Naive thymus-derived CD8-positive, alpha-beta T cell (primary cell): ENCODE measurements at regions not wholly inside any gene's neighbourhood (a gene's known extent, or its start where the extent isn't known, plus 50 kb on each side); places are given as distances from the start of the nearest gene placed in this dataset.

Experiments
- ATAC-seq, 2 donors: fragments of 150-1000 bp; cut with Tn5 transposase in 1 of 2; sonication (Bioruptor Pico), chemical (Tn5 transposase) in 1 of 2; 1 replicate in 1 of 2; 2 replicates in 1 of 2; pipeline ENCODE4 v1.10.0; 2021; ENCODE audit warnings: mild to moderate bottlenecking in 2 of 2, moderate library complexity in 2 of 2
- POLR2A ChIA-PET: fragments of 350-600 bp; sonication (Branson Sonifier 250); formaldehyde crosslinking; loops from one replicate; lab custom pipeline; 2021; ENCODE audit warnings: antibody characterized with exemption; lab: Charles Lee
- DNase-seq, 10 donors: peaks; one replicate each; pipeline versions ENCODE4 v3.0.0 to v3.0.0-alpha.2; 2020 to 2022
- H3K27ac Mint-ChIP-seq, 10 donors: one replicate each; pipeline ENCODE4 v1.8.0; 2020 to 2022; ENCODE audit warnings: mild to moderate bottlenecking in 10 of 10, mixed read lengths in 10 of 10, moderate library complexity in 4 of 10, inconsistent platforms in 1 of 10
- H3K27me3 Mint-ChIP-seq, 5 donors: one replicate each; pipeline ENCODE4 v1.8.0; 2021 to 2022; ENCODE audit warnings: mixed read lengths in 5 of 5
- H3K36me3 Mint-ChIP-seq, 3 donors: one replicate each; pipeline ENCODE4 v1.8.0; 2020 to 2022; ENCODE audit warnings: mixed read lengths in 3 of 3, mild to moderate bottlenecking in 2 of 3, inconsistent platforms in 1 of 3
- H3K4me1 Mint-ChIP-seq, 4 donors: one replicate each; pipeline ENCODE4 v1.8.0; 2021 to 2022; ENCODE audit warnings: mixed read lengths in 4 of 4
- H3K4me3 Mint-ChIP-seq, 10 donors: one replicate each; pipeline ENCODE4 v1.8.0; 2020 to 2022; ENCODE audit warnings: mild to moderate bottlenecking in 10 of 10, mixed read lengths in 10 of 10, moderate library complexity in 6 of 10, inconsistent platforms in 1 of 10
- H3K9me3 Mint-ChIP-seq, 9 donors: one replicate each; pipeline ENCODE4 v1.8.0; 2020 to 2022; ENCODE audit warnings: mixed read lengths in 9 of 9, mild to moderate bottlenecking in 3 of 9, inconsistent platforms in 1 of 9, moderate library complexity in 1 of 9

DNA sequence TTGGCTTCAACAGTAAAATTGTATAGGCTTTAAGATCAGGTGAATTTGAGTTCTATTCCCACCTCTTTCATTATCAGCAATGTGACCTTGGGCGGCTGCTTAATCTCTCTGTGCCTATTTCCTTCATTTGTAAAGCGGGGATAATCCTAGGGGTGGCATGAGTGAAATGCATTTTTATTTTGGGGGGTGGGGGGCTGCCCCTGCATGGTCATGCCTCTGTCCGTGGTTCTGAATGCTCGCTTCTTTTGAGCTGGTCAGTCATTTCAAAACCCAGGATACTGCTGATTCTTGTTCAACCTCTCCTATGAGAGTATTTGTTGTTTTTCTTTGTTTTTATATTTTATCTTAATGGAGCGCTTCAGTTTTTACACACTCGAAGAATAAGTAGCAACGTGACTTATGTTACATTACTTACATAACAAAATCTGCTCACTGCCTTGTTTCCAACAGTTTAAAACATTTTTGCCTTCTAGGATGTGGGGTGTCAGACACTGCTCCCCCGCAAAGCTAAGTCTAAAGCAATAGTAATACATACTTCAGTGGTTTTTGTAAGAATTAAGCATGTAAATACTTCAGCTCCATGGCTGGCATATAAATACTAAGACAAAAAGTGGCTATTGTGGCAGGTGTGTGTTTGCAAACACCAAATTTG is 152.6 kb upstream of the PELI1 start:
- Mint-ChIP-seq H3K4me1 (peaks cover 3 to 16% (median 8%) of the 10 kb centered on the region in 4 donors), H3K27me3 (peaks cover 0 to 11% (median 0%) of the 10 kb centered on the region in 5 donors), H3K9me3 (no peaks in the 10 kb centered on the region), H3K4me3 (no peak overlapping the region), H3K36me3 (no peaks in the 10 kb centered on the region), H3K27ac (no peak overlapping the region)
- POLR2A ChIA-PET = interaction anchor here (0.6 to 0.9 kb wide), 2 partner anchors 16 to 123 kb away, joined by 3 read pairs; no protein-coding TSS in a partner anchor
- ATAC-seq (no peak), DNase-seq (no peak)

DNA sequence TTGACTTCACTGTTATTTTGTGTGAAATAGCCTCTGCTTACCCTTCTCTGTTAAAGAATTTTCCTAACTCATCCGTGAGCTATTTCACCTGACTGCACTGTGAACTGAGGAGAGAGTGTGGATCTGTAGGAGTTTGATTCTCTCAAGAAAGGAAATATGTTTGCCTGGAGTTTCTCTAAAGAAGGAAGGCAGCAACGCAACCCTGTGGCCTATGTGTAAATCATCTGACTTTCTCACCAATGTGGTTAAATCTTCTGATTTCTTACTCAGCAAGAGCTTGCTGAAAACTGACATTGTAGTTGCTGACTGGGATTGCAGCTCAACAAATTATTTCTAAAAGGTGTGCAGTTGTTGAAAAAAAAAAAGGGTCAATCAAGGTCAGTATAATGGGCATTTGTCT is 153.9 kb upstream of the PELI1 start:
- POLR2A ChIA-PET = no interaction called here
- no peak overlapping the region for H3K27ac Mint-ChIP-seq

DNA sequence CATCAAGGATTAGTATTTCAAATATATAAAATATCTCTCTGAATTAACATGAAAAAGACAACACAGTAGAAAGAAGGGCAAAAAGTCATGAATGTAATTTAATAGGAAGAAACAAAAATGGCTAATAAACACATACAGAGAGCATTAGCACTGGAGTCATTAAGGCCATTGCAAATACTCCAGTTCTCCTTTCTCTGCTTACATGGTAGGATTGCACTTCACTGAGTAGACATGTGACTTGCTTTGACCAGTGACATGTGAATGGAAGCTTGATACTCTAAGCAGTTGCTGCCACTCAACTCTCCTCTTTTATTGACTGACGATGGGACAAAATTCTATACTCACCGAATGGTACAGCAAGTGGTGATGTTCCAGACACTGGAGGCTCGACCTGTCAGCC is 153.9 kb upstream of the LGALSL start:
- peaks cover 0 to 3% (median 0%) of the 10 kb centered on the region in 9 donors for H3K9me3 Mint-ChIP-seq
- no peaks in the 10 kb centered on the region for H3K36me3 Mint-ChIP-seq
- no peak for DNase-seq
- peaks cover 3 to 16% (median 7%) of the 10 kb centered on the region in 4 donors for H3K4me1 Mint-ChIP-seq
- H3K27ac Mint-ChIP-seq = no peak overlapping the region
- peaks cover 0 to 9% (median 0%) of the 10 kb centered on the region in 5 donors for H3K27me3 Mint-ChIP-seq
- ATAC-seq = no peak
- POLR2A ChIA-PET = no interaction called here
- H3K4me3 Mint-ChIP-seq = no peak overlapping the region

More for the DNA sequence above, 153.9 kb upstream of the PELI1 start:
- H3K9me3 Mint-ChIP-seq = no peaks in the 10 kb centered on the region
- ATAC-seq = no peak
- peaks cover 3 to 16% (median 7%) of the 10 kb centered on the region in 4 donors for H3K4me1 Mint-ChIP-seq
- no peak for DNase-seq
- H3K27me3 Mint-ChIP-seq = peaks cover 0 to 9% (median 0%) of the 10 kb centered on the region in 5 donors
- no peak overlapping the region for H3K4me3 Mint-ChIP-seq
- no peaks in the 10 kb centered on the region for H3K36me3 Mint-ChIP-seq

DNA sequence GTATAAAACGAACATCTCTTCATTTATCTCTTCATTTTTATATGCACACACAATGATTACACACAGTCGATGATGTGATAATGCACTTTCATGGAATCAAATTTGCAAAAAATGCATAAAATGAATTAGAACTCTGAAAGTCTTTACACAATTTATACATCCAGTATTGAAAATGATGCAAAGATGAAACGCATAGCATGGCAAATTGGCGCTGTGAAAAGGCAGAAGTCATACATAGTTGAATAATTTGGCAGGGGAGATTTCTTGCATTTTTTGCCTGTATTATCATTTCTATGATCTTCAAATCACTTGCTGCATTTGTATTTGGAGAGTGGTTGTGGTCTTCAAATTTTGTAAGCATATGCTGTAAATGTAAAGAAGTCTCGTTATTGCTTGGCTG is 150.7 kb upstream of the LGALSL start:
- H3K27ac Mint-ChIP-seq = no peak overlapping the region
- H3K4me1 Mint-ChIP-seq = peaks cover 0 to 2% (median 0%) of the 10 kb centered on the region in 4 donors
- ATAC-seq (no peak), DNase-seq (no peak)
- peaks cover 0 to 10% (median 8%) of the 10 kb centered on the region in 3 donors for H3K36me3 Mint-ChIP-seq
- POLR2A ChIA-PET = no interaction called here
- H3K27me3 Mint-ChIP-seq = peaks cover 0 to 2% (median 0%) of the 10 kb centered on the region in 5 donors
- no peak overlapping the region for H3K4me3 Mint-ChIP-seq
- H3K9me3 Mint-ChIP-seq = peaks cover 0 to 10% (median 5%) of the 10 kb centered on the region in 9 donors

DNA sequence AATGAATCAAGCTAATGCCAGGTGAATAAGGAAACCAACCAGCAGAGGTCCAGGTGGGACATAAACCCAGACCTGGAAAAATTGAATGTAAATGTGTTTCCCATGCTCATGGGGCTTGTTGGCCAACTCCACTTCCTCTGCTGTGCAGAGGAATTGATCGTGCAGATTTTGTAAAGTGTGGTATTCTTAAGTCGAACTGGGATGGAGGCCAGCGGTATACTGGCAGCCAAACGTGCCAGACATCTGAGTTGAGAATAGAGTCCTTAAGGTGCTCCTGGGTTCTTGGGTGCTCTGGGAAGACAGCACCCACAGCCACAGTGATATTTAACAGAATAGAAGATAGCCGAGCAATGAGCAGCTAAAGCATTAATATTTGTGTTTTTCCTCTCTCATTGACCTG is 146.5 kb upstream of the LGALSL start:
- H3K4me1 Mint-ChIP-seq = no peaks in the 10 kb centered on the region
- POLR2A ChIA-PET = no interaction called here
- peaks cover 0 to 10% (median 8%) of the 10 kb centered on the region in 3 donors for H3K36me3 Mint-ChIP-seq
- no peak for ATAC-seq
- H3K9me3 Mint-ChIP-seq = peaks cover 0 to 10% (median 5%) of the 10 kb centered on the region in 9 donors
- no peak overlapping the region for H3K27ac Mint-ChIP-seq
- no peak overlapping the region for H3K4me3 Mint-ChIP-seq
- H3K27me3 Mint-ChIP-seq = peaks cover 0 to 1% (median 0%) of the 10 kb centered on the region in 5 donors
- no peak for DNase-seq

DNA sequence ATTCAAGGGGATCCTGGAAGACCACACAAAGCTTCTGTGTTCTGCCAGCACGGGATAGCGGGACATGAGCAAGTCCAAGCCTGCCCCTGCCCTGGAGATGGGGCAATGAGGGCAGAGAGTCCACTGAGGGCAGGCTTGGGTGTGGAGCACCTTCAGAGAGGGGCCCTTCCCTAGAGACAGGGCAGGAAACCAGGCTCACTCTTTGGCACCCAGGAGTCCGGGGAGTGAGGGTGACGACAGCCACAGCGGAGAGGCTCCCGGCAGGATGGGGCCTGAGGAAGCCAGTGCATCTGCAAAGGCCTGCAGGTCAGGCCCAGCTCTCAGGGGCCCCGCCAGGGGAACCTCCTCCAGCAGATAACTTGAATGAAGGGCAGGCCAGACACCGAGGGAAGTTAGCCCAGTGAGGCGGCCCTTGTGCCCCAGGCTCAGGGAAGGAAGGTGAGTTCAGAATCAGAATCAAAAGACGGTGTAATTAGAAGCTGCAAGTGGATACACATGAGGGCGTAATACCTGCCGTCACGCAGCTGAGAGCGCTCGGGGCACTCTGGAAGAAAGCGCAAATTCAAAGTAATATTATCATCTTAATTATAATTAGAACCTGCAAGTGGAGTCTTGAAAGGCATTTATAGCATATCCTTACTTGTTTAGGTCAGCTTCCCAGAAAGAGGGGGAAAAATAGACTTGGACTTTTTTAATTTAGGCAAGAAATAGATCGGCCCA is 142.6 kb upstream of the LGALSL start:
- H3K9me3 Mint-ChIP-seq = no peaks in the 10 kb centered on the region
- H3K36me3 Mint-ChIP-seq = no peaks in the 10 kb centered on the region
- no peak for DNase-seq
- H3K4me3 Mint-ChIP-seq = no peak overlapping the region
- H3K27me3 Mint-ChIP-seq = peaks cover 0 to 1% (median 0%) of the 10 kb centered on the region in 5 donors
- POLR2A ChIA-PET = no interaction called here
- H3K27ac Mint-ChIP-seq = peak overlapping the region in 2 of 10 donors; percentile 25 to 27
- no peak for ATAC-seq
- H3K4me1 Mint-ChIP-seq = no peaks in the 10 kb centered on the region

DNA sequence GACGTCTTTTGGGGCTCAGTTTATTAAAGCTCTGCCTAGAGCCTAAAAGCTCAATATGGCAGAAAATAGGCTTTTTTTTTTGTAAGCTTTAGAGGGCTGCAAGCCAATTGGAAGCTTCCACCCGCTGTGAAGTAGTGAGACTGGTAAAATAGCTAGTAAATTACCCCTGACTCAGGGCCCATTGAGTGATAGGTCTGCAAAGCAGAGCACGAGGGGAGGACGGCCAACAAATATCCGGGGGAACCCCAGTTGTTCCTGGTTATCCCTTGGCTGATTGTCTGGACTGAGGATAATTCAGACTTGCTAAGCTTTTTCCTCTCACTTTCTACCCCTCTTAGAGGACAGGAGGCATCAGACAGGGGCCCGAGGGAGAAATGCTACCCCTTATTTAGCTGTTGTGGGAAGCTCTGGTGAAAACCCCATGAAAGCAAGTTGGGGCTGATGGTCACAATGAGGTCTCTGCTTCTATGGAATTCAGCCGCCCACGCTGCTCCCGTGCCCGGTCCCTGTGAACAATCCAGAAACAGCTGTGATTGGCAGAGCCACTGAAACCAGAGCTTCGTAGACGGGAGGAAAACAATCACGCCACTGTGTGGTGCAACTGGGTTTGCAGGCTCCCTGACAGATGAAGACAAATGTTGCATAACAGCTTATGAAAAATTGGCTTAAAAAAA is 141.9 kb upstream of the LGALSL start:
- Mint-ChIP-seq H3K4me1 (no peaks in the 10 kb centered on the region), H3K4me3 (no peak overlapping the region), H3K36me3 (no peaks in the 10 kb centered on the region), H3K27me3 (peaks cover 0 to 1% (median 0%) of the 10 kb centered on the region in 5 donors), H3K27ac (peak overlapping the region in 2 of 10 donors; percentile 21 to 61), H3K9me3 (no peaks in the 10 kb centered on the region)
- POLR2A ChIA-PET = interaction anchor here (0.8 kb wide), 1 partner anchor 15 kb away, joined by 3 read pairs; no protein-coding TSS in a partner anchor
- DNase-seq (no peak), ATAC-seq (no peak)

DNA sequence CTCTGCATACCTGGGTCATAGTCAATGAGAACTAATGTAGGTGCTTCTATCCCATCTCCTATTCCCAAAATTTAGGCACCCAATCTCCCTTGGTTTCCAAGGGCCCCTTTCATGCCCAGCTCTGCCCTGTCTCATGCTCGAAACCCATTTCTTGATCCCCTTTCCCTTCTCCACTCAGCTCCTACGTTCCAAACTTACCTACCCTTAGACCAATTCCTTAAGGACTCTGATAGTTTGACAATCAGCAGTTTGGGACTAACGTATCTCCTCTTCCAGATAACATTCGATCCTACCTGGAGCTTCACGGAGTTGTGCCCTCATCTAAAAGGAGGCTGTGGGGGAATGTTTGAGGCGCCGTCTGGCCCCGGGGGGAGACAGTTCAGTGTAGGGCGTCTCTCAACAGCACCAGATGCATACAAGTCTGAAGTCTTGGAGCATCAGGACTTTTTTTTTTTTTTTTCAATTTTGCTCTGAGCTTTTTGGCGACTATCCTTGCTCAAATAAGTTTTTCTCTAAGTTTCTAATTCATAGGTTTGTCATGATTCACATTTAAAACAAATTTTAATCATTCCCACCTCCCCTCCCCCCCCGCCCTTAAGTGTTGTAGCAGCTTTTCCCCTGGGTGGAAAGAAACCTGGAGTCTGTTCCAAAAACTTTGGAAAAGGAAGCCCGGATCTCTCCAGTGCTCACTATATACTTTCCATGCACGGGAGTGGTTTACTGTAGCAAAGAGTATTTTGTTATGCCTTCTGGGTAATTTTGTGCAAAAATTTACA is 141.2 kb upstream of the LGALSL start:
- no peak overlapping the region for H3K4me3 Mint-ChIP-seq
- peaks cover 0 to 1% (median 0%) of the 10 kb centered on the region in 5 donors for H3K27me3 Mint-ChIP-seq
- H3K36me3 Mint-ChIP-seq = no peaks in the 10 kb centered on the region
- no peaks in the 10 kb centered on the region for H3K4me1 Mint-ChIP-seq
- no peaks in the 10 kb centered on the region for H3K9me3 Mint-ChIP-seq
- DNase-seq (no peak), ATAC-seq (no peak)
- peak overlapping the region in 2 of 10 donors; percentile 43 to 61 for H3K27ac Mint-ChIP-seq
- POLR2A ChIA-PET = interaction anchor here (0.8 kb wide), 1 partner anchor 16 kb away, joined by 3 read pairs; no protein-coding TSS in a partner anchor

DNA sequence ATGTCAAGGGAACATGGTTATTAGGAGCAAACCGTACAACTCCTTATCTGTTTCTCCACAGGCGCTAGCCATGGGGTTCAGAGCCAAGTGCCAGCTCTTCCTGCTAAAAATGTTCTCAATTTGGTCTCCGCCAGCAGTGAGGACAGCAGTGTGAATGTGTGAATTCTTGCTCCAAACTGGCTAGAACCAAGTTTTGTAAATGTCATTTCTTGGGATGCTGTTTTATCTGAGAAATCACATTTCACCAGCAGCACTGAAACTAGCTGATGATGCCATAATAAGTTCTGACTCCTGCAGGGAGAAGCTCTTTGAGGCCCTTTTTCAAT is 140.6 kb upstream of the LGALSL start:
- Mint-ChIP-seq H3K27ac (no peak overlapping the region), H3K4me1 (peaks cover 0 to 4% (median under 1%) of the 10 kb centered on the region in 4 donors), H3K27me3 (peaks cover 0 to 1% (median 0%) of the 10 kb centered on the region in 5 donors), H3K36me3 (no peaks in the 10 kb centered on the region), H3K4me3 (no peak overlapping the region), H3K9me3 (no peaks in the 10 kb centered on the region)
- DNase-seq (no peak), ATAC-seq (no peak)
- POLR2A ChIA-PET = no interaction called here

DNA sequence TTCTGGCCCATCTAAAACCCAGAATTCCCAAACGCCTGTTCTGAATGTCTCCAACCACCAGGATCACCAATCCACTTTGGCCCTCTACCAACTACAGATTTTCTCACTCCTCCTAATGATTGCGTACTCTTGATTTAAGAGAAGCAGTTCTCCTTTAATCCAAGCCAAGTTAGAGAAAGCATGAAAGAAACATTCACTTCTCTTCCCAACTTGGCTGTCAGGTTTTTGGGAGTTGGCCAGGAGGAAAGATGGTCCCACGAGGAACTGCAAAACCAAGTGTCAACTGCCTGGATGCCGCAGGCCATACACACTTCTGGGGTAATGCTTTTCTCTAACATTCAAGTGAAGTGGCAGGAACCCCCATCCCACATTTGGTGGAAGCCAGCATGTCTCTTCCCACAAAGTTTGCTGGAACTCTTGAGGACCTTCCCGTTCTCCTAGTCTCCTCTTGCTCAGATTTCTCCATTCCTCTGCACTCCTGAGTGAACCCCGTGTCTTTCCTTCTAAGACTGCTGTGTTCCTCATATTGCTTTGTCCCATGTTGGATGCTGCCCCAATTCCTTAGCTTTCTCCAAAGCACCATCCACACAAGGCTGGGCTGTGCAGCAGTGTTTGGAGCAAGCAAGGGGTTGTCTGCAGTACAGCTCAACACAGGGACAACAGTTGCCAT is 138.5 kb upstream of the LGALSL start:
- no peak for DNase-seq
- Mint-ChIP-seq H3K27ac (no peak overlapping the region), H3K4me3 (no peak overlapping the region), H3K27me3 (peaks cover 0 to 1% (median 0%) of the 10 kb centered on the region in 5 donors), H3K4me1 (peaks cover 0 to 6% (median under 1%) of the 10 kb centered on the region in 4 donors), H3K9me3 (no peaks in the 10 kb centered on the region), H3K36me3 (no peaks in the 10 kb centered on the region)
- POLR2A ChIA-PET = no interaction called here
- no peak for ATAC-seq

DNA sequence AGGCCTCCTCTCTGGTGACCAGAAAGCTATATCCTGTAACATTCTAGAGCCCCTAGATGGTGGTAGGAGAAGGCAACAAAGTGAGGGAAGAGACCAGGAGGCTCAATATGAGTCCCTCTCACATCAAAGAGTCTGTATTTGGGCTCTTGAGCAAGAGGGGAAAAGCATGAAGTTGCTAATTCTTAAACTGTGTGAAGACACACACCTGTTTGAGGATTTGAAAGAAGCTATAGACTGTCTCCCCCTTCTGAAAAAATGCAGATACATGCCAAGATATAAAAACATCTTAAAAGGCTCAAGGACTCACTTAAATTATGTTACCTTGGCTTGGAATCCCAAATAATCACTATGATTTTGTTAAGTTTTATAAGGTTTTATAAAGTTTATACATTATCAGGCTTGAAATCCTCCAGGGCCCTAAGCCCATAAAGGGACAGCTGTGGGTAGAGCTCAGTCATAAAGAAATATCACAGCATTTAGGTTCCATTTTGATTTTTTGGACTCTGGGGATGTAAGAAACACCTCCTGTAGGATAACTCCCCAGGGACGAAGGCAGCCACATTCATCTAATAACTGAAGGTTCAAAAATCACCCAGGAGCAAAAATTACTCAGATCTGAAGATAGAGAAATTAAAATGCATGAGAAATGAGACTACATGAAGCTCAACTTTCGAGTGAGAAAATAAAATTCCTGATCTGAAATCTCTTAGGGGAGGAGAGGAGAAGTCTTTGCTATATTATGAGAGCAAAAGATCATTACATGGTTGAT is 136.1 kb upstream of the LGALSL start:
- no peaks in the 10 kb centered on the region for H3K36me3 Mint-ChIP-seq
- H3K4me3 Mint-ChIP-seq = no peak overlapping the region
- no peak for ATAC-seq
- POLR2A ChIA-PET = no interaction called here
- no peaks in the 10 kb centered on the region for H3K9me3 Mint-ChIP-seq
- H3K27ac Mint-ChIP-seq = no peak overlapping the region
- H3K4me1 Mint-ChIP-seq = peaks cover 1 to 8% (median 5%) of the 10 kb centered on the region in 4 donors
- DNase-seq = no peak
- no peaks in the 10 kb centered on the region for H3K27me3 Mint-ChIP-seq
